ENCODE measurements at regions not wholly inside any gene's neighbourhood (a gene's known extent, or its start where the extent isn't known, plus 50 kb on each side); places are given as distances from the start of the nearest gene placed in this dataset.

- no peak for TF ChIP-seq CTCF (IDR thresholded peaks at IDR 0.05)
- no peak for TF ChIP-seq ZFX (IDR thresholded peaks at IDR 0.05; ENCODE audit: borderline replicate concordance)
These were observed 68.4 kb upstream of the PRPS1L1 start for GRCh38 chr7:18096087-18096486.

All from 22Rv1 (cell line).